Lower leg skin (tissue), 3 donors: ENCODE measurements at regions not wholly inside any gene's neighbourhood (a gene's known extent, or its start where the extent isn't known, plus 50 kb on each side); places are given as distances from the start of the nearest gene placed in this dataset.

Experiments used
- CTCF ChIP-seq, 3 donors: fragments of 450-650 bp; IDR thresholded peaks; one replicate each; pipeline ENCODE4 v1.5.1; 2016; ENCODE audit warnings: antibody characterized with exemption in 3 of 3, mild to moderate bottlenecking in 3 of 3, moderate library complexity in 2 of 3
- POLR2A ChIP-seq, 2 donors: fragments of 450-650 bp; IDR thresholded peaks; one replicate each; pipeline ENCODE4 v1.6.1; 2016 to 2017; ENCODE audit warnings: antibody characterized with exemption in 2 of 2, mild to moderate bottlenecking in 1 of 2, moderate library complexity in 1 of 2

- TF ChIP-seq POLR2A (IDR thresholded peaks at IDR 0.05) (no peak), CTCF (IDR thresholded peaks at IDR 0.05) (no peak)
Observed at GRCh38 chr9:22241611-22242010, 205.0 kb upstream of the DMRTA1 start.
